LNCaP clone FGC (cell line): ENCODE measurements at regions not wholly inside any gene's neighbourhood (a gene's known extent, or its start where the extent isn't known, plus 50 kb on each side); places are given as distances from the start of the nearest gene placed in this dataset.

Experiments
- DNase-seq: peaks from one replicate; pipeline ENCODE4 v3.0.0-alpha.2; 2011; ENCODE audit warnings: low read depth
- H3K4me3 ChIP-seq: 2 replicates; pipeline ENCODE4 v1.5.1; 2011; ENCODE audit warnings: mild to moderate bottlenecking, low read depth, low read length, control low read depth
- TF ChIP-seq, protein P1 (sequence below): IDR thresholded peaks from 2 replicates; pipeline ENCODE4 v1.5.1; 2012; ENCODE audit warnings: mild to moderate bottlenecking; ENCODE audit not compliant: control insufficient read depth, insufficient read depth; ENCODE audit errors: extremely low read depth

DNA sequence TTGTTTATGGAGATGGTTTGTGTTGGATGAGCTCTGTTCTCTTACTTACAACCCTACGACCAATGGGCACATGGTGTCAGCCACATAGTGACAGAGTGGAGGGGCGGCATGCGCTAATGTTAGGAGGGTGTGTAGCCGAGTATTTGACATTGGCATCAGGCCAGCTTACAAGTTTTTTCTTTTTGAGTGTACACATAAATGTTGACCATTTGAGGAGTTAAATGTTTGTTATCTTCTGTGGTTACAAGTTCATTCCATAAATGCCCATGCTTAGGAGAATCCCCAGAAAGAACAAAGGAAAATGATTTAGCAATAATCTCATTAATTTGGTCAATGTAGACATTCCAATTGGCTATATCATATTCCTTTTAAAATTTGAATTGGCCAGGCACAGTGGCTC lies 180.1 kb upstream of the ELL2 start:
- no peak overlapping the region for H3K4me3 ChIP-seq
- TF ChIP-seq, protein P1, sequence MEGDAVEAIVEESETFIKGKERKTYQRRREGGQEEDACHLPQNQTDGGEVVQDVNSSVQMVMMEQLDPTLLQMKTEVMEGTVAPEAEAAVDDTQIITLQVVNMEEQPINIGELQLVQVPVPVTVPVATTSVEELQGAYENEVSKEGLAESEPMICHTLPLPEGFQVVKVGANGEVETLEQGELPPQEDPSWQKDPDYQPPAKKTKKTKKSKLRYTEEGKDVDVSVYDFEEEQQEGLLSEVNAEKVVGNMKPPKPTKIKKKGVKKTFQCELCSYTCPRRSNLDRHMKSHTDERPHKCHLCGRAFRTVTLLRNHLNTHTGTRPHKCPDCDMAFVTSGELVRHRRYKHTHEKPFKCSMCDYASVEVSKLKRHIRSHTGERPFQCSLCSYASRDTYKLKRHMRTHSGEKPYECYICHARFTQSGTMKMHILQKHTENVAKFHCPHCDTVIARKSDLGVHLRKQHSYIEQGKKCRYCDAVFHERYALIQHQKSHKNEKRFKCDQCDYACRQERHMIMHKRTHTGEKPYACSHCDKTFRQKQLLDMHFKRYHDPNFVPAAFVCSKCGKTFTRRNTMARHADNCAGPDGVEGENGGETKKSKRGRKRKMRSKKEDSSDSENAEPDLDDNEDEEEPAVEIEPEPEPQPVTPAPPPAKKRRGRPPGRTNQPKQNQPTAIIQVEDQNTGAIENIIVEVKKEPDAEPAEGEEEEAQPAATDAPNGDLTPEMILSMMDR = no peak
- no peak for DNase-seq

- DNase-seq = no peak
- TF ChIP-seq, protein P1 = no peak
- no peak overlapping the region for H3K4me3 ChIP-seq
These were observed 178.8 kb upstream of the ELL2 start for GRCh38 chr5:96140496-96140895.

DNA sequence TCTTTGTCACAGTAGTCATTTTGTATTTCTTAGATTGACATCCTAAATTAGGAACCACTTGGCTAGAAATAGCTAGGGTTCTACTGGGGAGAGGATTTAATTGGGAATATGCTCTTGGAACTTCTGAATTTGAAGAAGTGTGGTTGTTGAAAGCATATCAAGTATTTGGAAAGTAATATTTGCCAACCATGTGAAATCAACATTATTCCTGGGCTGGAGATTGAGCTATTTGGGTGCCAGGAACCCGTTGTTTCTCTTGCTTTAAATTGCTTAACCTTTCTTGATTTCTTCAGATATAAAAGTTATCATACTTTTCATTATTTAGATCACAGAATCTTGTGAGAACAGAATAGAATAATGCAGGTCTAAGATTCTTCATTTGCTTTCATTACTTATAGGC lies 178.4 kb upstream of the ELL2 start:
- TF ChIP-seq, protein P1 = no peak
- H3K4me3 ChIP-seq = no peak overlapping the region
- no peak for DNase-seq

DNA sequence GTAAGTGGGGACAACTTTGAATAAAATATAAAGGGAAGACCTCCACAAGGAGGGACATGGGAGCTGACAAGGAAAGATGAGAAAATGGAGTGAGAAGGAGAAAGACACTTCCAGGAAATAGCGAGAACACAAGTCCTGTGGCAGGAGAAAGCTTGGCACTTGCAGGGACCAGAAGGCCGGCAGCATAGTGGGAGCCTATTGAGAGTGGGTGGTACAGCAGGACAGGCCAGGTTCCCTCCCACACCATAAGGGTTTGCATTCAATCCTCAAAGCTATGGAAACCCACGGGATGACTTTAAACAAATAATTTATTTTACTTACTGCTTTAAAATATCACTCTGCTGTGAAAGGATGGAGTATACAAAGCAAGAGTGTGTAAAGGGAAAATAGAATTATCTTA lies 173.2 kb upstream of the ELL2 start:
- no peak for DNase-seq
- H3K4me3 ChIP-seq = no peak overlapping the region
- TF ChIP-seq, protein P1 = no peak

DNA sequence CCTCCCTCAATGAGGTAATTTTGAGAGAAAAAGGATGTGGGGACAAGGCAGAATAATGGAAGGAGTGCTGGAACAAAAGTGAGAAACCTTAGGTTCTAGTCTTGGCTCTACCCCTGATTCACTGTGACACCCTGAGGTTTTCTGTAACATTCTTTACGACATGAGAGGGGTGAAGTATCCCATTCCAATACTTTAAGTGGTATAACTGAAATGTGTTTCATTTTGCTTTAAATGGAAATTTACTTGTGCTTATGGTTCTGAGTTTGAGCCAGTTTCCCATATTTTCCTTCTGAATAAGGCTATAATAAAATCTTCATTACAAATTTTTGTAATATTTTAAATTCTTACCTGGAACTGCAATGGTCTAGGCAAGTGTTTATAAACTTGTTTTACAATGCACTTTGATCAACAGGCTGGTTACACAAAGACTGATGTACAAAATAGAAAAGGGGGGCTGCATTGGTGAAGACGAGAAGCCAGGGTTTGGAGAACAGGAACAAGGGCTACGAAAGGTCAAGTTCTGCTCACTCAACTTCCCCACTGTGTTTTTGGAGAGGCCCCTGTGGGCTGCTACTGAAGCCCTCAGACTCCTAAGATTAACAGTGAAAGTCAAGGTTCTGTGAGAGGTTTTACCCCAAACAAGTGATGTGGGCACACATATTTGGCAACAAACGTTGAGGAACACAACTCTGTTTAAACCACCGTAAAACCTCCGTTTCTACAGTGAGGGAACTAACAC lies 171.9 kb upstream of the ELL2 start:
- DNase-seq = no peak
- TF ChIP-seq, protein P1 = no peak
- no peak overlapping the region for H3K4me3 ChIP-seq

GRCh38 chr5:96129276-96129675 lies 167.6 kb upstream of the ELL2 start:
- no peak overlapping the region for H3K4me3 ChIP-seq
- TF ChIP-seq, protein P1 = no peak
- DNase-seq = no peak

GRCh38 chr5:96128204-96128864 lies 166.7 kb upstream of the ELL2 start:
- no peak for DNase-seq
- TF ChIP-seq, protein P1 = no peak
- no peak overlapping the region for H3K4me3 ChIP-seq
